PC-9 (cell line): ENCODE measurements at regions not wholly inside any gene's neighbourhood (a gene's known extent, or its start where the extent isn't known, plus 50 kb on each side); places are given as distances from the start of the nearest gene placed in this dataset.

Experiments
- BruUV-seq: library from RNA; stranded (reverse); fragments of 400-500 nt; replicated peaks from 2 replicates; lab custom pipeline; 2021; lab: Mats Ljungman, UMichigan
- CTCF ChIA-PET: fragments of 300-600 bp; sonication (Branson Sonifier 250); formaldehyde crosslinking; loops from one replicate; lab custom pipeline; 2022; ENCODE audit warnings: antibody characterized with exemption; lab: Charles Lee
- POLR2A ChIA-PET: fragments of 300-600 bp; sonication (Branson Sonifier 250); formaldehyde crosslinking; loops from one replicate; lab custom pipeline; 2022; ENCODE audit warnings: antibody characterized with exemption; ENCODE audit not compliant: unreplicated experiment; lab: Charles Lee
- DNase-seq, 2 experiments: peaks; one replicate each; pipeline versions ENCODE4 v3.0.0 to v3.0.0-alpha.2; 2015 to 2022; ENCODE audit warnings: mixed read lengths in 1 of 2
- H2AFZ ChIP-seq: fragments of 200-600 bp; sonication (generic); 2 replicates; pipeline ENCODE4 v1.8.1; 2017; ENCODE audit warnings: antibody characterized with exemption
- H3F3A ChIP-seq: fragments of 200-600 bp; sonication (generic); 2 replicates; pipeline ENCODE4 v1.8.1; 2017; ENCODE audit warnings: antibody characterized with exemption, mild to moderate bottlenecking, low read depth; ENCODE audit not compliant: insufficient read depth
- H3K27ac ChIP-seq: fragments of 200-600 bp; sonication (generic); 2 replicates; pipeline ENCODE4 v1.6.1; 2016; ENCODE audit warnings: mixed run types
- H3K27me3 ChIP-seq: fragments of 200-600 bp; sonication (generic); 2 replicates; pipeline ENCODE4 v1.6.1; 2016; ENCODE audit warnings: low read depth, mixed run types; ENCODE audit not compliant: insufficient read depth
- H3K36me3 ChIP-seq: fragments of 200-600 bp; sonication (generic); 2 replicates; pipeline ENCODE4 v1.6.1; 2016; ENCODE audit warnings: low read depth, mixed run types
- H3K4me1 ChIP-seq: fragments of 200-600 bp; sonication (generic); replicated peaks from 2 replicates; pipeline ENCODE4 v1.6.1; 2016; ENCODE audit warnings: mixed run types; ENCODE audit not compliant: insufficient read depth
- H3K4me2 ChIP-seq: fragments of 200-600 bp; sonication (generic); 2 replicates; pipeline ENCODE4 v1.6.1; 2017; ENCODE audit warnings: mixed run types
- H3K4me3 ChIP-seq: fragments of 200-600 bp; sonication (generic); 2 replicates; pipeline ENCODE4 v1.6.1; 2016; ENCODE audit warnings: mixed run types
- H3K79me2 ChIP-seq: fragments of 200-600 bp; sonication (generic); 2 replicates; pipeline ENCODE4 v1.6.1; 2017; ENCODE audit warnings: low read depth, mixed run types
- H3K9me2 ChIP-seq: fragments of 200-600 bp; sonication (generic); 2 replicates; pipeline ENCODE4 v1.8.1; 2017; ENCODE audit warnings: mild to moderate bottlenecking; ENCODE audit not compliant: insufficient read depth
- H3K9me3 ChIP-seq: fragments of 200-600 bp; sonication (generic); 2 replicates; pipeline ENCODE4 v1.8.1; 2016; ENCODE audit warnings: low read depth; ENCODE audit not compliant: insufficient read depth
- H4K20me1 ChIP-seq: fragments of 200-600 bp; sonication (generic); 2 replicates; pipeline ENCODE4 v1.8.1; 2017; ENCODE audit not compliant: insufficient read depth
- CTCF ChIP-seq: fragments of 200-600 bp; sonication (generic); conservative IDR thresholded peaks from 2 replicates; pipeline ENCODE4 v1.6.1; 2017; ENCODE audit warnings: mixed run types, antibody characterized with exemption, mild to moderate bottlenecking, moderate library complexity
- EZH2 ChIP-seq: fragments of 200-600 bp; sonication (generic); IDR thresholded peaks from 2 replicates; pipeline ENCODE4 v1.8.0; 2017; ENCODE audit warnings: antibody characterized with exemption, low read depth
- intact Hi-C: fragments of 100-400 bp; cut with micrococcal nuclease; formaldehyde crosslinking; loops from one replicate; pipeline ENCODE4 v1.10.0; 2022; ENCODE audit not compliant: unreplicated experiment

- TF ChIP-seq CTCF, result no peak
- TF ChIP-seq EZH2, result no peak
- Histone ChIP-seq H3K36me3 (no peaks in the 10 kb centered on the region), H2AFZ (no peak overlapping the region), H3K4me2 (no peak overlapping the region), H3K79me2 (no peaks in the 10 kb centered on the region), H3K27me3 (no peaks in the 10 kb centered on the region), H3K4me1 (peaks cover 32% of the 10 kb centered on the region), H3K4me3 (no peak overlapping the region), H3K9me3 (no peaks in the 10 kb centered on the region), H4K20me1 (no peaks in the 10 kb centered on the region), H3F3A (peaks cover 16% of the 10 kb centered on the region), H3K9me2 (no peaks in the 10 kb centered on the region), H3K27ac (no peak overlapping the region)
- ChIA-PET CTCF (interaction anchor here (0.6 kb wide), 1 partner anchor 54 kb away, joined by 6 read pairs; no protein-coding TSS in a partner anchor), POLR2A (no interaction called here)
- intact Hi-C loops, result no loop called here
- no TSS peak for BruUV-seq
- DNase-seq, result no peak
Measured at GRCh38 chr1:202072211-202072765, 50.4 kb upstream of the GPR37L1 start.
